Ramos (cell line): ENCODE measurements at regions not wholly inside any gene's neighbourhood (a gene's known extent, or its start where the extent isn't known, plus 50 kb on each side); places are given as distances from the start of the nearest gene placed in this dataset.
"Not testable (repeated sequence)": the region's sequence is repeated elsewhere in the genome, so short reads cannot be mapped to it uniquely, and the experiment has no call there.

Experiments used
- in situ Hi-C: fragments of 300-500 bp; cut with MboI; formaldehyde crosslinking; loops from one replicate; pipeline ENCODE4 v1.14.3; 2022; ENCODE audit warnings: low sequenced_read_pairs; ENCODE audit not compliant: unreplicated experiment

GRCh38 chr1:181318022-181318857, 165.1 kb upstream of the CACNA1E start:
- in situ Hi-C loops: no loop called here

- in situ Hi-C loops: no loop called here
Observed at GRCh38 chr1:181318858-181319235, 164.5 kb upstream of the CACNA1E start.

- in situ Hi-C loops: no loop called here
Observed at GRCh38 chr1:181319907-181320306, 163.4 kb upstream of the CACNA1E start.

GRCh38 chr1:181324797-181325616, 158.3 kb upstream of the CACNA1E start:
- in situ Hi-C loops: no loop called here

GRCh38 chr1:181325765-181326164, 157.6 kb upstream of the CACNA1E start:
- in situ Hi-C loops: not testable (repeated sequence)

- in situ Hi-C loops: no loop called here
Observed at GRCh38 chr1:181326348-181326747, 157.0 kb upstream of the CACNA1E start.

GRCh38 chr1:181327796-181328195, 155.5 kb upstream of the CACNA1E start:
- in situ Hi-C loops: no loop called here

GRCh38 chr1:181334724-181335123, 148.6 kb upstream of the CACNA1E start:
- in situ Hi-C loops: no loop called here

- in situ Hi-C loops: no loop called here
Observed at GRCh38 chr1:181335631-181336030, 147.7 kb upstream of the CACNA1E start.

GRCh38 chr1:181341026-181341632, 142.2 kb upstream of the CACNA1E start:
- in situ Hi-C loops: no loop called here

- in situ Hi-C loops: no loop called here
Observed at GRCh38 chr1:181344091-181344490, 139.2 kb upstream of the CACNA1E start.

GRCh38 chr1:181345146-181345545, 138.2 kb upstream of the CACNA1E start:
- in situ Hi-C loops: no loop called here

GRCh38 chr1:181347495-181348390, 135.6 kb upstream of the CACNA1E start:
- in situ Hi-C loops: no loop called here

- in situ Hi-C loops: no loop called here
Observed at GRCh38 chr1:181349512-181349911, 133.8 kb upstream of the CACNA1E start.

GRCh38 chr1:181350131-181350530, 133.2 kb upstream of the CACNA1E start:
- in situ Hi-C loops: no loop called here

GRCh38 chr1:181351740-181352139, 131.6 kb upstream of the CACNA1E start:
- in situ Hi-C loops: no loop called here

- in situ Hi-C loops: no loop called here
Observed at GRCh38 chr1:181352695-181353094, 130.6 kb upstream of the CACNA1E start.

GRCh38 chr1:181353526-181353925, 129.8 kb upstream of the CACNA1E start:
- in situ Hi-C loops: no loop called here

GRCh38 chr1:181354865-181355264, 128.5 kb upstream of the CACNA1E start:
- in situ Hi-C loops: no loop called here
